ENCODE measurements at regions not wholly inside any gene's neighbourhood (a gene's known extent, or its start where the extent isn't known, plus 50 kb on each side); places are given as distances from the start of the nearest gene placed in this dataset.

DNA sequence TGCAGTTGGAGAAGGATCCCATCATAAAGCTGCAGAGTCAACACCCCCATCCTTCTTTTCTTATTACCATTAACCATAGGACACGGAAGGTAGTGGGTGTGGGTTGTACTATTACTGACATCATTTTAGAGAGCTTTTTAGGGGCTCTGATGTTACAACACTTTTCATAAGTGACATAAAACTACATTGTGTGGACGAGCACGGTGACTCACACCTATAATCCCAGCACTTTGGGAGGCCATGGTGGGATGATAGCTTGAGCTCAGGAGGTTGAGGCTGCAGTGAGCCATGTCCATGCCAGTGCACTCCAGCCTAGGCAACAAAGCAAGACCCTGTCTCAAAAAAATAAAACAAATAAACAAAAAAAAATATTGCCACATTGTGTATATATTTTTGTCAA is 167.1 kb downstream of the DUSP6 start:
- DNase-seq (ENCODE audit: low spot score) = no peak

DNA sequence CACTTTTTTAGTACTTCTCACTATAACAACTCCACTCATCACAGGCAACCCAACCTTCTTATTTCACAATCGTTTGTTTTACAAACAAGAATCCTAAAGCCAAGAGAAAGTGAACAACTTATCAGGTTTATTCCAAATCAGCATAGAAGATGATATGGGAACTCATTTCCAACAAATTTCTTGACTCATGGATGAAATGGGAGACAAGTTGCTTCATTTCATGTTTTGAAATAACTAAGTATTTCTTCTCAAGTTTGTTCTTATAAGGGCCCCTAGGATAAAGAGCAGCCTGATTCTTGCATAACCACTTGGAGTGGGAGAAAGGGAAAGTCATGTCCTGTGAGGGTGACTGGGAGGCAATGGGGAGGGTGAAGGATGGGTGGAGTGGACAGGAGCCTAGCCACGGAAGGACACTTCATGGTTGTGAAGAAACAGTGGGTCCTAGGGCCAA is 168.3 kb downstream of the DUSP6 start:
- DNase-seq (ENCODE audit: low spot score) = no peak

DNA sequence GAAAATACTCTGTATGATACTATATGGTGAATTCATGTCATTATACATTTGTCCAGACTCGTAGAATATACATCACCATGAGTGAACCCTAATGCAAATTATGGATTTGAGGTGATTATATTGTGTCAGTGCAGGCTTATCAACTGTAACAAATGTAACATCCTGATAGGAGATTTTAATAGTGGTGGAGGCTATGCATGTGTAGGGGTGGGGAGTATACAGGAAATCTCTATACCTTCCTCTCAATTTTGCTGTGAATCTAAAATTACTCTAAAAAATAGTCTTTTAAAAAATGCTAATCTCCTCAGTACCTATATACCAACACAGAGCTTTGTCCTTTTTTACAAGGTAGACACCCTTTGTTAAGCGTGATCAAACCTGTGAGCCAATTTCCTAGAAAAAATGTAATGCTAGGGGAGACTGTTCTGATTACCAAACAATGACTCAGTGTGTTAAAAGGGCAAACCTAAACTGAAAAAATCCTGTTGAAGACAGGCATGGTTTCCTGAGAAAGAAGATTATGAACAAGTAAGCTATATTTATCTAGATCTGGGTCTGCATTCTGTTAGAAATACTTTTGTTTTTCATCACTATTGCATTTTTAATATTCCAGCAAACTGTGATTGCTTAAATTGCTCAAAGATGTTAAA is 170.9 kb downstream of the DUSP6 start:
- peak; percentile 4 for DNase-seq (ENCODE audit: low spot score)

DNA sequence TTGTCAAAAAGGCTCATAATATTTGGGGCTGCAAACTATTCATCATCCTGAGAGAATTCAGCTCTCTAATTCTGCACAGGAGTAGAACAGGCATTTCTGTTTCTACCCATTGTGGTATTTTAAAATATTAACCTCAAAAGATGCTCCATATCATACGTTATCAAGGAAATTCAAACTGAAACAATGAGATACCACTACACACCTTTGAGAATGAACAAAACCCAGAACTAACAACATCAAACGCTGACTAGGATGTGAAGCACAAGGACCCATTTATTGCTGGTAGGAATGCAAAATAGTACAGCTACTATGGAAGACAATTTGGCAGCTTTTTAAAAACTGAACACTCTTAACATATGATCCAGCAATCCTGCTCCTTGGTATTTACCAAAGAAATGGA is 171.8 kb downstream of the DUSP6 start:
- no peak for DNase-seq (ENCODE audit: low spot score)

DNA sequence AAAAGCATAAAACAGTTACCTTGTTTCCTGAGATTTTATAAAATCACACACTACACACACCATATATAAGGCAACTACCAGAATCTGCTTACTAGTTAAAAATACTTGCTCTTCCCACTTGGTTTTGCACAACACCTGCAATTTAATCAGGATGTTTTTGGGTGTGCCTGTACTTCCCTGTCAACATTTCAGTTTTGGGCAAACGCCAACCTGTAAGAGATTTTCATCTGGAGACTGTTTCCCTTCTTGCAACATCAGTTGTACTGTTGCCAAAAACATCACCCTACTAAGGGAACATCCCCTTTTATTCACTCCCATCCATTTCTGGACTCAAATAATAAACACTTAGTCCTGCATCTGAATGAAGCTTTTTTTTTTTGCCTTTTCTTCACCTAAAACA is 172.3 kb downstream of the DUSP6 start:
- no peak for DNase-seq (ENCODE audit: low spot score)

DNA sequence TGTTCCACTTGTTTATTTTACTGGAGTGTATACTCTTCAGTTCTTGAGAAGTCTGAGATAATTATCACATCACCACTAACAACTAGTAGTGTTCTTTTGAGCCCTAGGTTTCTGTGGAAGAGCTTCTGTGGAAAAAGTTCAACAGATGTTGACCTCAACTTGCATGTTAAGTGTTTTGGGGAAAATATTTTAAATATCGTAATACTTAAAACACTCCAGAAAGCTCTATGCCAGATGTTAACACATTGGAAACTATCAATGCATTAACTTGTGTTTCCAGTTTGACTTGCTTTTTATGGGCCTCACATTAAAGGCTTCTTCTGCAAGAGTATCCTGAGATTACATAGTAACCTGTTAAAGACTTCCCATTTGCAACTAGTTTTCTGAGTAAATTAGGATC is 173.1 kb downstream of the DUSP6 start:
- no peak for DNase-seq (ENCODE audit: low spot score)

DNA sequence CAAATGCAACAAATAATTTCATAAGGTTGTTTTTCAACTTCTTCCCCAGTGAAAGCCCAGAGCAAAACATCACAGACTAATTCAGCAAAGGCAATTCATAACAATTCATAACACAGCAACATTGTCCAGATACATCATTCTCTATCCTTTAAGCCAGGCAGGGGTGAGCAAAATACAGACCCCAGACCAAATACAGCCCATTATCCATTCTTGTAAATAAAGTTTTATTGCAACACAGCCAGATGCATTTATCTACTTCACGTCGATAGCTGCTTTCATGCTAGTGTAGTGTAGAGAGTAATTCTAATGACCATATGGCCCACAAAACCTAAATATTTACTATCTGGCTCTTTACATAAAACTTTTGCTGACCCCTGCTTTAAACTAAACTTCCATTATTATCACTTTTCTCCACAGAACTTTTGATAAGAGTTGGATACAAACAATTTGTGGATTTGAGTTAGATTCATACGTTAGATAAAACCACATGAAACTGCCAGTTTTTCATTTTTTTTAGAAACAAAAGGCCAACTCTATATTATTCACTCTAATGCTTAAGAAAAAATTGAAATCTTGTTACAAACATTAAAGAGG is 174.4 kb downstream of the DUSP6 start:
- DNase-seq (ENCODE audit: low spot score) = no peak

DNA sequence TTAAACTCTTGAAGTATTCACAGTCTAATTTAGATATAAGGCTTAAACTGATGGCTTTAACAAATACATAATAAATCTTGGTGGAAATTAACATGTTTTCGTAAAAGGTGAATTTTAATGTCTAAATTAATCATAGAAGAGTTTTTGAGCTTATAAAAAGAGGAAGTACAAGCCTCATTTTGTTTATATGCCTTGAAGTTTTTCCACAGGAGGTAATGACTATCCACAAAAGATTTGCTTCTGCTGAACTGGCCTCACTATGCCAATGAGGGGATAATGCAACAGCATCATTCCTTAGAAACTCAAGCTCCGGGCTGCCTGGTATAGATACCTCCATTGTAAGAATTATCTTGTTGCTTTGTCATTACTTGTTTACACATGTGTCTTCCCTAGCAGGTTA is 175.6 kb downstream of the DUSP6 start:
- no peak for DNase-seq (ENCODE audit: low spot score)

DNA sequence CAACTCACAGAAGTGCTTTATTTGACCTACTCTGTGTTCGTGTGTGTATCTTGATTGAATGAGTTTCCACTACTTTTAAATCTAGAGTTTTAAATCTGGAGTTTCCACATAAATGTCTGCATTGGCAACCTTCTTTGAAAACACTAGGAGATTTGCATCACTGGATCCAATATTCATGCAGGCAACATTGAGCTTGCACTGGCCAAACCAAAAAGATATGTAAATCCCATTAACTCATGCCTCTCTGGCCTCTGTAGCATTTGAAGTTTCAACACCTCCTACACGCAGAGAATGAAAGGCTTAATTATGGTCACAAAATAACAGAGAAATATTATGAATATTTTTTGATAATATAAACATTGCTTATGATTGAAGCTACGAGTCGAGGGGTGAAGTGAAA is 178.6 kb downstream of the DUSP6 start:
- DNase-seq (ENCODE audit: low spot score) = no peak

DNA sequence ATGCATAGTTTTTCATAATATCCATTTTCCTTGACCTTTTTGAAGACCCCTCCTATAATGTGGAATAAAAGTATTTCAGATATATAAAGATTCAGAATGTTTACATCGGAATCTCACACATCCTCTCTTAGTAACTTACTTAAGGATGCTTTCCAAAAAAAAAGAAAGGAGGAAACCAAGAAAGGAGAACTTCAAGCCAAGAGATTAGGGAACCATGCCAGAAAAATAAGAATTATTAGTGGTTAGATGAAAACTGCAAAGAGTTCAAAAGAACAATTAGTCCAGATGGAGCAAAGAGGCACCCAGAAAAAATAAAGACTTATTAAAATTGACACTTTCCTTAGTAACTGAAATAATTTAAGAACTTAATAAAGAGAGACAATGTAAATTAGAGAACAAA is 179.2 kb downstream of the DUSP6 start:
- DNase-seq (ENCODE audit: low spot score) = no peak

DNA sequence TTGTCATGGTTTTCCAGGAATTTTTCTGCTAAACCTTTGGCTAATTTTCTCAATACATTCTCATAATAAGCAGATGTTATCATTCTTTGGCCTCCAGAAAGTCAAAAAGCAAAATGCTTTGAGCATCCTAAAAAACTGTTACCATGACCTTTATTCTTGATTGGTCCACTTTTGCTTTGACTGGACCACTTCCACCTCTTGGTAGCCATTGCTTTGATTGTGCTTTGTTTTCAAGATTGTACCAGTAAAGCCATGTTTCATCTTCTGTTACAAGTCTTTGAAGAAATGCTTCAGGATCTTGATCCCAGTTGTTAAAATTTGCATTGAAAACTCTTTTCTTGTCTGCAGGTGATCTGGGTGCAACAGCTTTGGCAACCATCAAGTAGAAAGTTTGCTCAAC is 180.1 kb downstream of the DUSP6 start:
- DNase-seq (ENCODE audit: low spot score) = no peak

DNA sequence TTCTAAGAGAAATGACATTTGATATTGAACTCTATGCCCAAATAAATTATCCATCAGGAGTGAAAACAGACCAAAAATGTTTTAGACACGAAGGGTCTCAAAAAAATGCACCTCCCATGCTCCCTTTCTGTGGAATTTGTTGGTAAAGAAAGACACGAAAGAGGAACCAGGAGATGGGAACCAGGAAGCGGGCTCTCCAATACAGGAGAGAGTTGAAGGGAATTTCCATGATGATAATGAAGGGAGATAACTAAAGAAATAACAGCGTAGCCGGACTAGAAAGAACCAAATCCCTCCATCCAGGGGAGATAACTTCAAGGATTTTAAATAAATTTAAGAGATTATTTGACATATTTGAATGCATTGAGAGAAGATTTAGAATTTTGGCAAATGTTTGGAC is 183.0 kb downstream of the DUSP6 start:
- no peak for DNase-seq (ENCODE audit: low spot score)

DNA sequence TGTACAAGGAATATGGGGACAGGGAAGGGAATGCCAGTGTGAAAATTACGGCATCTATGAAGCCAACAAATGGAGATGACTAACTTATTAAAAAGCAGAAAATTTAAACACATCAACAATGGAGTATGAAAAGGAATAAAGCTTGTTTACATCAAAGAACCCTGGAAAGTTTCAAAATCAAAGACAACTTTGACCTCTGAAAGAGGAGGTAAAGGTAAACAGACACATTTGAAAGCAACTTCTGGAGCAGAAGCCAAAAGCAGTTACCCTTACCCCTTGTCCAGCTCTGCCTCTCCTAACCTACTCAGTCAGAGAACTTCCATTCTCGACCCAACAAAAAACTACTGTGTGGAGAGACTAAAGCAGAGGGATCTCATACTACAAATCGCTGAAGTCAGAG is 184.3 kb downstream of the DUSP6 start:
- DNase-seq (ENCODE audit: low spot score) = no peak

DNA sequence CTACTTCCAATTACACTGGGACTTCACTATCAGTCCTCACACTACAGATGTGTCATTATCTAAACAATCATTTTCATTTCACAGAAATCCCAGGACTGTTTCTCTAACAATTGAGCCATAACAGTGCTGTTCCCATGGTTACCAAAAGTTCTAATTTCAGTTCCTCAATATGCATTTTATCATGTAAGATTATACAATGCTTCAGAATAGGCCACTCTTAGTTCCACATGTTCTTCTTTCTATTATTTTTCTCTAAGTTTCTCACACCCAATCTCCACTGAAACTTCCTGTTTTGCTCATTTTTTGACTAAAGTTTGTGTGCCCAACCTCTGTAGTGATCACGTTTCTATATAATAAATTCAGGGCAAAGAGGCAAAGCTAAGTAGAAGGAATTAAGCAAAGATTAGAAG is 185.8 kb downstream of the DUSP6 start:
- DNase-seq (ENCODE audit: low spot score) = peak; percentile 9

DNA sequence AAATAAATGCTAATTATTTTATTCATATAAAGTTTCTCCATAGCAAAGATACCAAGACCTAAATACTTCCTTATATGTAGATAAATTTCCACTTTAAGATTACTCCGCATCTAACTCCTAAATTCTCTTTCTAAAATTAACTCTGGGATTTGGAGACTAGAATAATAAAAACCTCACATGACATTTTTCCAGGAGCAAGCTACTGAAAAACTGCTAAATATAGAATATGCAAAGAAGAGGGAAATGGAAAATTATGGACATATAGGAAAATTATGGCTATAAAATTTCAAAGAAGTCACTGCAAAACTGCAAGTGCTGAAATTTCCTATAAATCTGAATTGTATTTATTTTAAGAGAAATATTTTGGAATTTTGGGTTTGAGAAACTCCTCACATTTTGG is 186.2 kb downstream of the DUSP6 start:
- no peak for DNase-seq (ENCODE audit: low spot score)

DNA sequence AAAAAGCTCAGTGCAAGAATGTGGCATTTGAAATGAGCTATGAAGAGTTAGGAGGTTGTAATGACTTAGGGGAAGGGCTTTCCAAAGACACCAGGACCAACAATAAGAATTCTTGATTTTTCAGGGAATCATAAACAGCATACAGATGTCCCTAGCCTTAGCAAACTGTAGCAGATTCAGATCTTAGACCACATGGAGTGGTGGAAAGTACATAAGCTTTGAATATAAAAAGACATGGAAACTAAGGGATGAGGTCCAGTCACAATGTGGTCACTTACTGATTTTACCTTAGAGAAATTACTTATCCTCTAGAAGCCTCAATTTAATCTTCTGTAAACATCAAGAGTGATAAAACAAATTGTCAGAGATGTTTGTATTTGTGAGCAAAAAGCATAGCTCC is 186.6 kb downstream of the DUSP6 start:
- no peak for DNase-seq (ENCODE audit: low spot score)

DNA sequence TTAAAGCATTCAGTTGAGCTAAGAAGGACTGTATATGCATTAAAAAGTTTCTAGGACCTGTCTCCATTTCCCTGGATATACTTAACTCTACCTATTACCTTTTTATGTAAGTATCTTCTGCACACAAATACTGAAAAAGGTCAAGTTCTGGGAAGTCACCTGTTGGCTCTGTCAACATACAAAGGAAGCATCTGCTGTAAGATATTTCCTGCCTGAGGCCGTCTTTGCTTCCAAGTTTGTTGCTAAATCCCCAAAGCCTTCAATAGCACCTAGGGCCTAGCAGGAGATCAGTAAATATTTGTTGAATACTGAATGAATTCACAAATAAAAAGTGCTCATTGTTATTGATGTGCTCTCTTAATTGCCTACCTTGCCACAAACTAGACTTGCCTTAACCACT is 188.4 kb downstream of the DUSP6 start:
- no peak for DNase-seq (ENCODE audit: low spot score)

DNA sequence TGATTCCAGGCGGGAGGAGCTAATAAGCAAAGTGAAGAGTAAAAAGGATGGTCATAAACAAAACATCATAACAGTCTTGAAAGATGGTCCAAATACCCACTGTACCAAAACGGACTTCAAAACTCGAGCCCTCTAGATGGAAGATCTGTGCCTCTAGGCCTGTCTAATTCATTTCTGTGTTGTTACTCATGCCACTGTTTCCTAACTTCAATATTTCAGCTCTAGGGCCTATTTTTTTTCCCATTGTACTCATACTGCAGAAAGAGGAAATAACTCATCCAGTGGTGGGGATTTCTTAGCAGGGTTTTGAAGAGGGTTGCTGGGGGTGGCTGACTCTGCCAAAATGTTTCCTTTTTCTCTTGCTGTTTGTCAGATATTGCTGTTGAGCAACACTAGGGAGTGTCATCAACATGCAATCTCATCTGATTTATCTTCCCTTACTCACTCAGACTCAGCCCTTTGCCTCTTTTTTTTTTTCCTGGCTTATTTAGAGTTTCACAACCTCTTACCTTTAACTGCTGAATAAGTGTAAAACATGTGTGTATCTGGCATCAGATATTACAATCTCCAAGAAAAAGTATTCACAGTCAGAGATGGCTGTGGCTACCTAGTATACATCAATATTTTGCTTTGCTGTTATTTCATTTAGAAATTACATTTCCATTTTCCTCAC is 189.6 kb downstream of the DUSP6 start:
- DNase-seq (ENCODE audit: low spot score) = peak; percentile 18

DNA sequence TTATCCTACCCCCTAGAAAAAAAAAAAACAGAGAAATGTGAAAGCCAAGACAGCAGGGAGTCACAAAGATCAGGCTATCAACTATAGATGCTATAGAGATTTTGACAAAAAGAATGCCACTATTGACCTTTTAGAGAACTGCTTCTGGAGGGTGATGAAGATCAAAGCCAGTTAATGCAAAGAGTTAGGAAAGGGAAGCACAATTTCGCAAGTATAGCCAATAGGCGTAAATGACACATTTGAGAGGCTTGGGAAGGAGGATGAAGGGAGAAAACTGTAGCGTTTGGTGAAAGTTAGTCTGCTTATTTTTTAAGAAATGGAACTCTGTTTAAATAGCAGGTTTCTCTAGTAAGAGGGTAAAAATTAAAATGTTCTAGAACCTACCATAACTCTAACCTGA is 190.7 kb downstream of the DUSP6 start:
- no peak for DNase-seq (ENCODE audit: low spot score)

DNA sequence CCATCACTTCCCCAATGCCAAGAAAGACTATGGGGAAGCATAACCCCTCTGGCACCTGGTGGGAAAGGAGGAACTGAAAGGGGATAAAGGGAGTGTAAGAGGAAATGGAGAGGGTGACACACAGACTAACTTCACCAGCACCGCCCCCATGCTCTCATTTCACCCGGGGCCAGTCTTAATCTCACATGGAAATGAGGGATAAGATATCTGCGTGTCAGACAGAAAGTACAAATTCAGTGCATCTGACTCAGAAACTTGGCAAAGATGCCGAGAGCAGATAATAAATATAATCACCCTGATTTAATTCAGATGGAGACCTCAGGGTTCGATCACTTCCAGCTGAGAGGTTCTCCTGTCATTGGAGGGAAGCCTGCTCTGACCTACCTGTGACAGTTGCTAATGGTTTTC is 191.6 kb downstream of the DUSP6 start:
- DNase-seq (ENCODE audit: low spot score) = peak; percentile 9

DNA sequence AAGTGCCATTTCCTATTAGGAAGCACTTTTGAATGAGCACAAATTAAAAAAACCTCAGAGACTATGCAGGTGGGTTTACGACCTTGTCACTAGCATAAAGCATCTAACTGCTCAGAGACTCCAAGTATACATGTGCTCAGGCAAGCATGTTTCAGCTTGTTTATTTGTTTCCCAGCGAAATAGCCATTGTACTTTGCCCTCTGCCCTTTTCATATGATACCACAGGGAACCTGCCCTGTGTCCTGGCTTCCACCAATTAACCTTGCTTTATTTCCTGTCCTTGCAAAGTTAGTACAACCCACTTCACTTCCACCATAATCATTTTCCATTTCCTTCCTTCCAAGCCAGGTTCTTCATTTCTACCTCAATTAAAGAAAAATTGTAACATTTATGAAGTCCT is 194.9 kb downstream of the DUSP6 start:
- DNase-seq (ENCODE audit: low spot score) = no peak

DNA sequence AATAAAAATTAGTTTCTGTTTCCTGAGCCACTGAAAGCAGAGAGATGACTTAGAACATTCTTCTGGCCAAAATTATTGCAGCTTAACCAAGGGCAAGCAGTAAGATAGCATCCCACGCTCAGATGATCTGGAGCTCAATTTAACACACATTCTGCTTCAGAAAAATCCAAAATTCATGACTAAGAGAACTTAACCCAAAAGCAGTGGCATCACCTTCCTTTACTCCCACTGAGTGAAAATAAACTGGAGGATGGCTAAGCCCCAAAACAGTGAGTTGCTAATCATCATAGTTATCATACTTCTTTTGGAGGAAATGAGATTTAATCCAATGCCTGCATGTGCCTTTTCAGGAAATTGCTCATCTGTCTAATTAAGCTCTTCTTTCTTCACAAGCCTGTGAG is 195.4 kb downstream of the DUSP6 start:
- no peak for DNase-seq (ENCODE audit: low spot score)

DNA sequence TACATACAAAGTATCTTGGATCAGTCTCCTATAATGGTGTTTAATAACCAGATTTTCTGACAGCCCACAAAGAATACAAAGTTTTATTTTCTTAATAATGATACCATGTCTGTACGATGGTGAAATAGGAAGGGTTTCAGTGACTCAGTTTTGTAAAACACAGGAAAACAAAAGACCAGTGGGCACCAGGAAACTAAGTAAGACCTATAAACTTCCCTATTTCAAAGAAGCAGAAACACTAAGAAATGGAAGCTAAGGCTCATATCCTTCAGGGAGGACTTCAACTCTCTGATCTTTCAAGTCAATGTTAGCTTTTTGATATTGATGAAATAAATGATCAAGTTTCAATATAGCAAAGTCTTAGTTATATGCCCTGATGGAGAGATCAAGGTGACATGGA is 196.0 kb downstream of the DUSP6 start:
- DNase-seq (ENCODE audit: low spot score) = no peak

DNA sequence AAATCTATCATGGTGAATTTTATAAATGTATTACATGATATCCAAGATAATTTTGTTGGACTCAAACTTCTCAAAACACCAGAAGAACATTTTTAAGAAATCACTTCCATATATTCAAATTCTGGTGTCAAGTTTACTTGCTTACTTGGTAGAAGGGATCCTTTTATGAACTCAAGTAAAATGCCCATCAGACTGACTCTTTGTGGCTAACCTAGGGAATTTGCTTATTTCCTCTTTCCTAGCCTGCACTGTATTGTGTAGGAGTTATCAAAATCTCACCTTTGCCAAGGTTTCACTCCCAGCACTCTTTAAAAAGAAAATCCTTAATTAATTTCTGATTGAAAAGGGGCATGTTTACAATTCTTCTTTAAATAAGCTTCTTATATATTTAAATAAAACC is 196.5 kb downstream of the DUSP6 start:
- no peak for DNase-seq (ENCODE audit: low spot score)

Data from hepatic stellate cell (primary cell).